Omental fat pad (tissue), 3 donors: ENCODE measurements at regions not wholly inside any gene's neighbourhood (a gene's known extent, or its start where the extent isn't known, plus 50 kb on each side); places are given as distances from the start of the nearest gene placed in this dataset.
"Not testable (repeated sequence)": the region's sequence is repeated elsewhere in the genome, so short reads cannot be mapped to it uniquely, and the experiment has no call there.

Experiments used
- ATAC-seq: fragments of 150-250 bp; one replicate; pipeline ENCODE4 v1.9.1; 2016; ENCODE audit warnings: mild to moderate bottlenecking, moderate library complexity; ENCODE audit not compliant: low FRiP score
- DNase-seq: peaks from one replicate; pipeline ENCODE4 v3.0.0-alpha.2; 2019; ENCODE audit warnings: low spot score
- CTCF ChIP-seq, 3 donors: fragments of 450-650 bp; IDR thresholded peaks; one replicate each; pipeline ENCODE4 v1.5.1; 2016 to 2017; ENCODE audit warnings: antibody characterized with exemption in 3 of 3, mild to moderate bottlenecking in 3 of 3, moderate library complexity in 2 of 3

DNA sequence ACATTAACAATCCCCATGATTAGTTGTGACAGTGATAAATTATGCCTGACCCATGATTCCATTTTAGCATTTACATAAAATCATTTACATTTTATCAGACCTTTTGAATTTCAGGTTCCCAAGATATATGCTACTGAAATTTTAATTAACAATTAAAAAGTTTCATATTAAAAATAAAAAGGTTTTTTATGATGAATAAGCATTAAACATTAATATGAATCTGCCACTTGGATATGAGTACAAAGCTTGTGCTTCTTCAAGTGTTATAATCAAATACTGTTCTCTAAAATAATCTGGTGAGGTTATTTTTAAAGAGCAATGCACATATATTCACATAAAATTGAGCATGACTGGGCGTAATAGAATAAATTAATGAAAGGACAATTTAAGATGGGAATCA lies 1218.0 kb downstream of the CNTNAP5 start:
- TF ChIP-seq CTCF (IDR thresholded peaks at IDR 0.05): no peak

DNA sequence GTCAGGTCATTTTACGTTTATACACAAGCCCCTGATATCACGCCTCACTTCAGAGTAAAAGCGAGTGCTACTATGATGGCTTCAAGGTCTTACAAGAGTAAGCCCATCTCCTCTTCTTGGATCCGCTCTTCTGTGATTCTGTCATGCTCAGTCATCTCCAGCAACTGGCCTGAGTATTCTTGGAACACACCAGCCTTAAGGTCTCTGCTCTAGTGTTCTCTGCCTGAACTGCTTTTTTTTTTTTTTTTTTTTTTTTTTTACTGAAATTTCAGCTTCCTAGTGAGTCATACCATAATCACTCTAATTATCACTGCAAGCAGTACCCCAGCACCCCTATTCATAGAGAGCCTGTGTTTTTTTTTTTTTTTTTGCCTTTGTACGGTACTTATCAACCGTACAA lies 1228.9 kb downstream of the CNTNAP5 start:
- ATAC-seq (no peak), DNase-seq (no peak)
- TF ChIP-seq CTCF (IDR thresholded peaks at IDR 0.05): no peak

More for the DNA sequence above, 1218.0 kb downstream of the CNTNAP5 start:
- DNase-seq: no peak
- no peak for ATAC-seq

GRCh38 chr2:125259451-125259850 lies 1234.4 kb downstream of the CNTNAP5 start:
- TF ChIP-seq CTCF (IDR thresholded peaks at IDR 0.05): no peak
- ATAC-seq (no peak), DNase-seq (no peak)

DNA sequence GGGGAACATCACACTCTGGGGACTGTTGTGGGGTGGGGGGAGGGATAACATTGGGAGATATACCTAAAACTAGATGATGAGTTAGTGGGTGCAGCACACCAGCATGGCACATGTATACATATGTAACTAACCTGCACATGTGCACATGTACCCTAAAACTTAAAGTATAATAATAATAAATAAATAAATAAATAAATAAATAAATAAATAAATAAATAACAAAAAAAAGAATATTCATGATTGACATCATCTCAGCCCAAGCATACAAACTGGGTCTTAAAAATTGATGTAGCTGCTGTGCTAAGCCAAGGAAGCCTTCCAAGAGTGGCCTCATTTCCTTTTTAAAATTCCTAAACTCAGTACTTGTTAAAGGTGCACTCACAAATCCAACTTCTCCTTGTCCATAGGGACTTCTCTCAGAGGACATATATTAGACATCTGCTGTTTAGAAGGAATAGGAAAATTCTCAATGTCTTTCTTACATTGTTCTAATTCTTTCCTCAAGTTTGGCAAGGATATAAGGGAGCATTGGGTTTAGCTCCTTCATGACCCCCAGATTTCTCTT lies 1235.4 kb downstream of the CNTNAP5 start:
- DNase-seq, ATAC-seq: not testable (repeated sequence)

- ATAC-seq (no peak), DNase-seq (no peak)
- no peak for TF ChIP-seq CTCF (IDR thresholded peaks at IDR 0.05)
Observed at GRCh38 chr2:125264453-125264852, 1239.4 kb downstream of the CNTNAP5 start.

DNA sequence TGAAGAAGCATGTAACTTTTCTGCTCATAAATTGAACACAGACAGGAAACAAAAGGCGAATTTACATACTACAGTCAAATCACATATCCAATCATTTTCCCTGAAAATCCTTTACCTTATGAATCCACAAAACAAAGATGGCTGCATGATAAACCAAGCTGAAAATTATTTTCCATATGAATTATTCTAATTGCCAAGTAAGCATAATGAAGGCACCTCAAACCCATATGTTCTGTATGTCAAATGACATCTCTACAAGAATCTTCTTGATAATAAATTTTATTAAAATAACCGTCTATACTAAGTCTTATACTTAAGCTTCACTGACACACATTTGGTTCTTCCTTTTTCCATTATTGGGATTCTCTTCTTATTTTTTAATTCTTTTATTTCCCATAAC lies 1242.6 kb downstream of the CNTNAP5 start:
- no peak for DNase-seq
- ATAC-seq: no peak
- no peak for TF ChIP-seq CTCF (IDR thresholded peaks at IDR 0.05)

GRCh38 chr2:125272651-125273050 lies 1247.6 kb downstream of the CNTNAP5 start:
- no peak for DNase-seq
- ATAC-seq: no peak
- TF ChIP-seq CTCF (IDR thresholded peaks at IDR 0.05): no peak

DNA sequence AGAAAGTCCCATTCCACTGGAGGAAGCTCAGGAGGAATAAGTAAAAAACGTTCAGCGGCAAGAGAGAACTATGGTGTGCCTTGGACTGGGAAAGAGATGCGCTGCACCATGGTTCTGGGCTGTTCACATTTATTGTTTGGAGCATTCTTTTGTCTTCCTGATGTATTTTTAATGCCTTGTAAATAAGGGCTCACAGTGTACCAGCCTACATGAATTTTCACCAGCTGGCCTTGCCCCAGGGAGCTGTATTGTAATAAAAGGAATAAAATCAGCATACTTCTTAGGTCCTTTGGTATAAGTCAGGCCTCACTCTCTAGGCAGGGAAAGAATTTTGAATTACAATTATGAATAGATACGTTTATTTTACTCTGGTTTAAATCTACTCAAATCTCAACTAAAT lies 1249.6 kb downstream of the CNTNAP5 start:
- DNase-seq (no peak), ATAC-seq (no peak)
- no peak for TF ChIP-seq CTCF (IDR thresholded peaks at IDR 0.05)
